Islet of Langerhans (tissue), 1 donor: ENCODE measurements at regions not wholly inside any gene's neighbourhood (a gene's known extent, or its start where the extent isn't known, plus 50 kb on each side); places are given as distances from the start of the nearest gene placed in this dataset.
"Not testable (repeated sequence)": the region's sequence is repeated elsewhere in the genome, so short reads cannot be mapped to it uniquely, and the experiment has no call there.

Experiments used
- FAIRE-seq: peaks from one replicate; lab custom pipeline; 2011; peaks lifted over from hg19 to GRCh38; lab: Jason Lieb, UNC

DNA sequence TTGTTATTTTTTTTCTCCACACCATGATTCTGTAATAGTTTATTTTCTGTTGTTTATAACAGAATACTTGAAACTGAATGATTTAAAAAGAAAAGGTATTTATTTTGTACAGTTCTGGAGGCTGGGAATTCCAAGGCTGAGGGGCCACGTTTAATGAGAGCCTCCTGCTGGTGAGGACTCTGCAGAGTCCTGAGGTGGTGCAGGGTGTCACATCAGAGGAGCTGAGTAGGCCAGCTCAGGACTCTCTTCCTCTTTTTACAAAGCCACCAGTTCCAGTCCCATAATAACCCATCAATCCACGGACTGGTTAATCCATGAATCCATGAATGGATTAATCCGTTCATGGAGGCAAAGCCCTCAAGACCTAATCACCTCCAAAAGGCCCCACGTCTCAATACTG lies 71.6 kb downstream of the TFAP2A start:
- FAIRE-seq, result no peak

DNA sequence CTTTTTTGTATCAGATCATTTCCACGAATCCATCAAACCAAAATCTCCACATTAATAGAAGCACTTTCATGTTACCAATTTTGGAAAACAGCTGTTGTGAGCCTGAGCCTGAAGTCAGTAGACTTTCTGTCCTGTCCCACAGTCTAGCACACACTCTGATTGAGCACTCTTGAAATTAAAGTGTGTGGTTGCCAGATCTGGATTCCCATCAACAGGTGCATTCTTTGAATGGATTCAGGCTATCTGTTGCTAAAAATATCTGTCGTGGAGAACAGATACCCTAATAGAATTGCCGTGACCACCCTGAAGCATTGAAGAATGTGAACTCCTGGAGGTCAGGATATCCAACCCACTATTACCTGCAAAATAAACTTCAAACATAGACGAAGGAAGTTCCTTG lies 73.3 kb downstream of the TFAP2A start:
- FAIRE-seq, result no peak

DNA sequence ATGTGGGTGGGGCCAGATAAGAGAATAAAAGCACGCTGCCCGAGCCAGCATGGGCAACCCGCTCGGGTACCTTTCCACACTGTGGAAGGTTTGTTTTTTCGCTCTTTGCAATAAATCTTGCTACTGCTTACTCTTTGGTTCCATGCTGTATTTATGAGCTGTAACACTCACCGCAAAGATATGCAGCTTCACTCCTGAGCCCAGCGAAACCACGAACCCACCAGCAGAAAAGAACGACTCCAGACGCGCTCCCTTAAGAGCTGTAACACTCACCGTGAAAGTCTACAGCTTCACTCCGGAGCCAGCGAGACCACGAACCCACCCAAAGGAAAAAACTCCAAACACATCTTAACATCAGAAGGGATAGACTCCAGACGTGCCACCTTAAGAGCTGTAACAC lies 76.7 kb downstream of the TFAP2A start:
- FAIRE-seq, result no peak

DNA sequence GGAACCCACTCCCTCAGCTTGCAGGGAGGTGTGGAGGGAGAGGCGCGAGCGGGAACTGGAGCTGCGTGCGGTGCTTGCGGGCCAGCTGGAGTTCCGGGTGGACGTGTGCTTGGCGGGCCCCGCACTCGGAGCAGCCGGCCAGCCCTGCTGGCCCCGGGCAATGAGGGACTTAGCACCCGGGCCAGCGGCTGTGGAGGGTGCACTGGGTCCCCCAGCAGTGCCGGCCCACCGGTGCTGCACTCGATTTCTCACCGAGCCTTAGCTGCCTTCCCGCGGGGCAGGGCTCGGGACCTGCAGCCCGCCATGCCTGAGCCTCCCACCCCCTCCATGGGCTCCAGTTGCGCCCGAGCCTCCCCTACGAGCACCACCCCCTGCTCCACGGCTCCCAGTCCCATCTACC lies 77.5 kb downstream of the TFAP2A start:
- not testable (repeated sequence) for FAIRE-seq

DNA sequence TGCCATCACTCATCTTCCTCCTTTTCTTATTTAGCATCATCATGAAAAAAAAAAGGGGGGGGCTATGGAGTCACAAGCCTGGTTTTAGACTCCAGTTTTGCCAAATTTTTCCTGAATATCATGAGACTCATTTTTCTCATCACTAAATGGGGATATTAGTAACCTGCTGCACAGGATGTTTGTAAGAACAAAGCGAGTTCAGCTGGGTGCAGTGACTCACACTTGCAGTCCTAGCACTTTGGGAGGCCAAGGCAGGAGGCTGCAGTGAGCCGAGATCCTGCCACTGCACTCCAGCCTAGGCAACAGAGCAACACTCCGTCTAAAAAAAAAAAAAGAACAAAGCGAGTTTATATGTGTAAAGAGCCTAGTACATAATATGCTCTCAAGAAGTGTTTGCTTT lies 82.8 kb downstream of the TFAP2A start:
- FAIRE-seq, result no peak

DNA sequence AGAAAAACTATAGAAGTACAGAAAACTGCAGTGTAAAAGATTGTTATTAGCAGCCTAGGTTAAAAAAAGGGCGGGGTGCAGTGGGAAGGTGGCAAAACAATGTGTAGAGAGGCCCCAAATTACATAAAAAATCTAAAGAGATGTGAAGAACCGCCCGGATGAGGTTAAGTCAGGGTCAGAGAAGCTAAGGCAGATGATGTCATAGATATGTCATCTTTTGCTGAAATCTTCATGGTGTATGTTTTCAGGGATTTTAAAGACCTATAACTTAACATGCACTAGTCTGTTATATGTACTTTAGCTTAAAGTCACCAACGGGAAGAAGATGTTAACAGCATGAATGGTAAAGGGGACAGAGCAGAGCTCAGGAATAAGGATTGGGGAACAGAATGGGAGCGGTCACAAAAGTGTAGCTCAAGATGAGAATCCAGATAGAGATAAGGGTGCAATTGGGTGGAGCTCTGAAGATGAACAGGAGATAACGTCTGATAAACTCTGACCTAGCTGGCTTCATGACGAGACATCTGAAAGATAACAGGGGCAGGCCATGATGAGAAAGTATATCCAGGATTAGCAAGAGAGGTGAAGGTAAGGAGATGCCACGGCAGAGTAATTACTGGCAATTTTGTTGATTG lies 83.4 kb downstream of the TFAP2A start:
- no peak for FAIRE-seq

DNA sequence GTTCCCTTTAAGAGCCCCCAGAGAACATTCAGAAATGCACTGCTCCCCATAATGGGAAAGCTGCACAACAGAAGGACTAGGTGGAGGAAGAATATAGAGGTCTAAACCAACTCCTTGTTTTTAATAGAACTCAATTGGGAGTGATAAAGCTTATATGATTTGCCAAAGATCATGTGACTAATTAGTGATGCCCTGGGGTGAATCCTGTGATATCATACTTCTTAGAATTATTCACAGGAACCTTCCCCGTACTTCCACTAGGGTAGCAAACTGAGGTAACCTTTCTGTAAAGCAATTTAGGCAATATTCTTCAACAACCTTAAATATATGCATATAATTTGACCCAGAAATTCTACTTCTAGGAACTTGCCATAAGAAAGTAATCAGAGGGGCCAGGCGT lies 84.4 kb downstream of the TFAP2A start:
- FAIRE-seq, result no peak

DNA sequence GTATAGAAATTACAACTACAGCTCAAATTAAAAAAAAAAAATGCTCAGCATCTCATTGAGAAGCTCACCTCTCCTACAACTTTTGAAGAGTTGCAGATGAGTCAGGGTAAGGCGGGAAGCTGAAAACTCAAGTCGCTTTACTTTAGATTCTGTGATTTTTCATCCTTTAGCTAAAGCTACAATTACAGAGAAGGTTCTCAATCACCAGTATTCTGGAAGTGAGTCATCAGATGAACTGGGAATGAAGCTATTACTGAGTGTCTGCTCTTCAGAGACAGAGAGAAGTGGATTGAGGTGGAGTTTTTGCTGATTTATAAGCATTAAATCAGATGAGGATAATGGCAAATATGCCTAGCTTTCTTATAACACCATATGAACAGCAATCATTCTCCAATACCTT lies 91.9 kb downstream of the TFAP2A start:
- no peak for FAIRE-seq

DNA sequence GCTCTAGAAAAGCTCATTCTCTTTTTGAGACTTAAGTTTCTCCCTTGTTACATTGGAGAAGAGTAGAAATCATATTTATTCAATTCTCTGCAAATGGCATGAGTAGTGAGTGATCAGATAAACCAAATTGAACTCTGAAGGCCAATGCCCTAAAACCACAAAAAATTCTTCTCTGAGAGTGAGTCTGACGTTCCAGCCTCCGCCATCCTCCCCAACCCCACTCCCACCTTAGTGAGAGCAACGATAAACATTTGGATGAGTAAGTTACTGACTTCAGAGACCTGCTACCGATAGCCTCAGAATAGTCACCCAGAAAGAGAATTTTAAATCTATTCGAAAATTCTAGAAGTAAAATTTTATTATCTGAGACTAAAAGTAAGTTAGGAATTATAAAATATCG lies 94.6 kb downstream of the TFAP2A start:
- no peak for FAIRE-seq

DNA sequence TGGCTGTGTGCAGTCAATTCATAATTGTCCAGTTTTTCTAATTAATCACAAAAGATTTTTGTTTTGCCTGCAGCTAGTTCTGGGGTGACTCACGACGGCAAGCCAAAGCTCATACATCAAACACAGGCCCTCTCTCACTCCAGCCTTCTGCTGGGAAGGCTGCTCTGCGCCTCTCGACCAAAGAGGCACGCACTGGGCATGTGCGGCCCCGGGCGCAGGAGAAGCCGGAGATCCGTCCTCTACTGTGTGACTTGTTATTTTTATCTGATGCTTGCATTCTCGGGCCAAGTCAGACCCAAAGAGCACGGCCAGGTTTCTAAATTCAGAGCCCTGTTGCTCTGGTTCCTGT lies 98.5 kb downstream of the TFAP2A start:
- FAIRE-seq, result no peak

DNA sequence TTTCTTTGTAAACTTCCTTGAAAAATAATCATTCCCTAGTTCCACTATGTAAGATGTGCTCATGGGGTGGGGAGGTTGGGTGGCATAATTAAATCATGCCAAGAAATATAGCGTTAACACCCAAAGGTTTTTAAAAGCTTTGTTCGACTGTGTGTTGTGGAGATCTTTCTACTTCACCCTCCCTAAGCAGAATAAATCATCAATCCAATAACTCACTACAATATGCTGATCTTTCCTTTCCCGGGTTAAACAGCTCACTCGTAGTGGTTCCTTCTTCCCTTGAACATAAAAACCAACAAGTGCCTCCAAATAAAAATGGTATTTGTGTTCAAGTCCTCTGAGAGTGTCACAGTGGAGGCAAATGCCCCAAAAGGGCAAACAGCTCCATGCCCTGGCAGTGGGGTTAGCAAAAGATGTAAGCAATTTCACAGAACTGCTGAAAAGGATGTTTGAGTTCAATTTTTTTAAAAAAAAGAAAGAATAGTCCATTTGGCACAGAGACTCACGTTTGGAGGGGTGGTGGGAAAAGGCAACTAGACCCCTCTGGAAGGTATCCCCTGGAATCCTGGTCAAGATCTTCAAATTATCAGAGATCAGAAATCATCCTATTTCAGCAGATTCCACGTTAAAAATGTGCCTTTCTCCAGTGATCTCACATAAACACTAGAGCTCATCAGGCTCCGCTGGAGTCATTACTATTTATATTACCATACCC lies 99.1 kb downstream of the TFAP2A start:
- no peak for FAIRE-seq

DNA sequence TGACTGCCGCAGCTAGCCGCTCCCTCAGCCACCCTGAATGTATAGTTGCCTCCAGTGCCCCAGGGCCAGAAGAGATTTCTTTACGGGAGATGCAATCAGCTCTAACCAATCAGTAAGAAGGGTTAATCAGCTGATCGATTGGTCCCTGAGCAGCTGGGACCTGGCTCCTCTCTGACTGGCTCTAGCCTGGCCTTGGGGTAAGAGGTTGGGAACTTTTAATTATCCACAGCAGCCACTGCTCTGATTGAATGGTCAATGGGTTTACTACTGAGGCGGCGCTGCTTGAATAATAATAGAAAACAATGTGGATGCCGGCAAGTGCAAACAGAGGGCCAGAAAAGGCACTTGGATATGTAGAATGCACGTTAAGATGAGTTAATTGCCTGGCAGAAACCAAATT lies 99.8 kb downstream of the TFAP2A start:
- FAIRE-seq, result no peak

DNA sequence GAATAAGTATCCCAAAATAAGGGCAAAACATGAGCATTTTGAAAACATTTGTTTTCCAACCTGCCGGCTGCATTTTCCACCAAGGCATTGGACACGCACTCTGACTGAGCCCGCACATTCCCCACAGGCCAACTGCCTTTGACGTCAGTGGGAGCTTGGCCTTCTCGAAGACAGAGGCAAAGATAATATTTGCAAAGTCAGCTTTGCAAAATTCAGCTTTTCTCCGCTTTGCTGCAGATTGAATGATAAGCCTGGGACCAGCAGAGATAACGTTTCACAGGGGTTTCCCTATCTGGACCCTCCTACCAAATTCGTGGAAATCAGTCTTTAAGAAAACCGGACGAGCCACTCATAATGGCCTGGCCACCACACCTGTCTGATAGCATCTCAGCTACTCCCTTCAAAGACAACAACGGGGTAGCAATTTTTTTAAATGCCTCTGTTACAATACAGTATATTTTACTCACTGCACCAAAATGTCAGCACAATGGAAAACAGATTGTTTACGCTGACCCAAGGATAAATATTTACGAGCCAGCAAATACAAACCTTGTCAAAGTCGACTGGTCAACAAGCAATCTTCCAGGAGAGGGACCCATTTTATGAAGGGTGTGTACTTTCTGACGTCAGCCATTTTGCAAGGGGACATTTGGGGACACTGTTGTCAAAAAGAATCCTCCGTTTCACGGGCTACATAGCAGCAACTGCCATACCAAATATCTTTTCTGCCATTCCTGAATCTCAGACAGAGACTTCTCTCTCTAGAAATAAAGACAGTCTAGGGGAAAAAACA lies 100.5 kb downstream of the TFAP2A start:
- FAIRE-seq, result no peak

DNA sequence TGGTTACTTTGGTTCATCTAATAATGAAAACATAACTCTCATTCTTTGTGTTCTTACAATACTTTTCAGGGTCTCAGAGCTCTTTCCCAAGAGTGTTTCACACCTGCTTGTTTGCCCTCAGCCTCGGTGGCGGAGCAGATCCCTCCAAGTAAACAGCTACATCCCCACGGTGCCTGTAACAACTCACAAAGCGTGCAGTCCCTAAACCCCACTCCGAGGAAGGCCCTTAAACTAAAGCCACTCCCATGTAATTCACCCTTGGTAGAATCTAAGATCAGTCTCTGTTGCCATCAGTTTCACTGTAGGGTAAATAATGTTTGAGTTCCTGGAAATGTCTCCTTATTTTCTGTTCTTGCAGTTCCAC lies 101.1 kb downstream of the TFAP2A start:
- FAIRE-seq, result no peak

DNA sequence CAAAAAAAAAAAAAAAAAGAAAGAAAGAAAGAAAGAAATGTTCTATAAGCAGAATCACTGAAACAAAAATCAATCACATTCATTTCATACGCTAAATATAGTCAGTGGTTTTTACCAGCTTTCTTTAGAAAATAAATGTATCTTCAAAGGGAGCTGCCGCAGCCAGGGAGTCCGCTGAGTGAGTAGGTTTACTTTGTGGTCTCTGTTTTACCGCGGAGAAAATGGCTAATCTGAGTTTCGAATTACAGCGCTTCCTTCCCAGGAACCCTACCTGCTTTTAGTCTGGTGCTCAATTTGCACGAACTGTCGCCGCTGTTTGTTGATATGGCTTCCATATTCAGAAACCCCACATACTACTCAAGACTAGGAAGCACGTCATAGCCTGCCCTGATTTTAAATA lies 102.4 kb downstream of the TFAP2A start:
- no peak for FAIRE-seq

DNA sequence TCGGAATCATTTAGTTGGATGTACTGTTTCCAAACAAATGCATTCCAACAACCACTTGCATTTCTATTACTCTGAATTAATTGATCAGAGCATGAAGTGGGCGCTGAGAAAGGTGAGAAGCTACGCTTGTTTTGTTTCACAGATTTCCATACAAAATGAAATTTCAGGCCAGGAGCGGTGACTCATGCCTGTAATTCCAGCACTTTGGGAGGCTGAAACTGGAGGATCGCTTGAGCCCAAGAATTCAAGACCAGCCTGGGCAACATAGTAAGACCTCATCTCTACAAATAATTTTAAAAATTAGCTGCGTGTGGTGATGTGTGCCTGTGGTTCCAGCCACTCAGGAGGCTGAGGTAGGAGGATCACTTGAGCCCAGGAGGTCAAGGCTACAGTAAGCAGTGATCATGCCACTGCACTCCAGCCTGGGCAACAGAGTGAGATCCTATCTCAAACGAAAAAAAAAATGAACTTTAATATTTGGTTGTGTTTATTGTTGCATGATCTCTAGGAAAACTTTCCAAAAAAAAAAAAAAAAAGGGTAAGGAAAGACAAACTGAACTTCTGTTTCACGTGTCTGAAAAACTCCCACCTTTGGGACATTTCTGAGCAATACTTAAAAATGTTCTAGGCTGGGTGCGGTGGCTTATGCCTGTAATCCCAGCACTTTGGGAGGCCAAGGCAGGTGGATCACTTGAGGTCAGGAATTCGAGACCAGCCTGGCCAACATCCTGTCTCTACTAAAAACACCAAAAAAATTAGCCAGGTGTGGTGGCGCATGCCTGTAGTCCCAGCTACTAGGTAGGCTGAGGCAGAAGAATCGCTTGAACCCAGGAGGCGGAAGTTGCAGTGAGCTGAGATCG lies 103.1 kb downstream of the TFAP2A start:
- not testable (repeated sequence) for FAIRE-seq

DNA sequence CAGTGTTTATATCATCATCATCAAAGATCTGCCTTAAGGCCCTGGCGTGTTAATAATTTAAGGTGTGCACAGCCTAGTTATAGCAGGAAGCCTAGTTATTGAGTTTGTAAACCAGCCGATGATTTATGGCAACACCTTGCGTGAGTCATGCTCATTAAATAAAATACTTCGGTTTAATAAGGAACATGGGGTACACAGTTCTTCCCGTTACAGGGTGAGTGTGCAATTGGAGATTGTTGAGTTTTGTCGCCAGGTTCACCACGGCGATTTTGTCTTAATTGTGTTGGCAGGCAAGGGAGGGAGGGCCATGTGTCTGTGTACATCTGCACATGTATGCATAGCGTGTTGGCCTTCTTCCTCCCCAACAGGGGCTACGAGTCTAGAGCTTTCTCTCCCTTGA lies 104.0 kb downstream of the TFAP2A start:
- FAIRE-seq, result no peak

DNA sequence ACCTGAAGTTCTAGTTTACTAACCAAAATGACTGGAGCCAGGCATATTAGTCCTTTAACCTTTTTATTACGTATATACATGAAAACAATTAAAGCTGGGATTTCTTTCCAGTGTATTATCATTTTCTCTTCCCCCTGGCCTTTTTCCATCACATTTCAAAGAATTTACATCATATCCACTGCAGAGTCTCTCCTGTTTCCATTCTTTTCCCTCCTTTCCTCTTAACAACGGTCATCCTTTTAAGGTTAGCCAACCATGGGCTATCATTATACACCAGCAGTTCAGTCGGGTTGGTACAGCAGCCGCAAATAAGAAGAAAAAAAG lies 104.6 kb downstream of the TFAP2A start:
- no peak for FAIRE-seq

DNA sequence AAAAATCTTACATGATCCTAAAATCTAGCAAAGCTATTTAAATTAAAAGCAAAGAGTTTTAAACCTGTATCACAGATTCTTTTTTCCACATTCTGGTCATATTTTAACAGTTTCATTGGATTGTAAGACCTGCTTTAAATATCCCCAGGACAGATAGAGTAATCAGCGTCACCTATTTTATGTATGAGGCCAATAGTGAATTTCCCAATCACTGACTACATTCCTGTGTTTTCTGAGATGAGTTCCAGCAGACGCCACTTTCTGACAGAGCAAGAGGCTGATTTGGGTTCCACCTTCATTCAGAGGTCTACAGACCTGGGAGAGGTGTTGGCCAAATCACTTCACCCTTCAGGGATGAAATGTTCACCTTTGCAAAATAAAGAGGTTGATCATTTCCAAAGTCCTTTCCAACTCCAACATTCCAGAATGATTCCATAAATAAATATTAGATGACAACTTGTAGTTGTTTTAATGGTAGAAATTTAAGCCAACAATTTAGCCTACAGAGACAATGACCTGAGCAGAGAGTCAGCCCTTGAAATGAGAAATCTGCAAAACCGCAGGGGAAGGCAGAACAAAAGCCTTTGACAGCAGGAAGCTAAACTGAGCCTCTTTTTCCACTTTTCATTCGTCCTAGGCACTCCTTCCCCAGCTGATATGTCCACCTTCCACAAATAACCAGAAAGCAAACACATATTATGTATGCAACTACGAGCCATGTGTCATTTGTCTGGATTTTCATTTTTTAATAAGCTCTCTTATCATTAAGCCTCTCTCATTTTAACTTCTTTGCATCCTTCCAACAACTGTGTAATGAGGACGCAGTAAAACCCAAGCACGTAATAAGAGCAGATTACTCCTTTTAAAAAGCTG lies 105.2 kb downstream of the TFAP2A start:
- FAIRE-seq, result no peak

DNA sequence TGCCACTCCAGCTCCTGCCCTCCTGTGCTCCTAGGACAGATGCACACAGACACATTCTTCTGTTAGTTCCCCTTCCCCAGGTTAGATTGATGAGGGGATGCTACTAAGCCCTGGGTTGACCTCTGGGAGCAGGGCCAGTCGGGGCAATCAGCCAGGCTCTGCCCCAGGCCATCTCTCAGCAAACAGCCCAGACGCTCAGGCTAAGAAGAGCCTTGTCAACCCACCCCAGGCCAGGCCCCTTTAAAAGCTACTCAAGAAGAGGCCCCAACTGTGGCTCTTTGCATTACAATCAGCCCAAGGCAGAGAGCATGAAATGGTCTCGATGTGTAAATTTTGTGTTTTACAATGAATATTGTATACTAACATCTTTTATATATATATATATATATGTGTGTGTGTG lies 107.4 kb downstream of the TFAP2A start:
- no peak for FAIRE-seq

DNA sequence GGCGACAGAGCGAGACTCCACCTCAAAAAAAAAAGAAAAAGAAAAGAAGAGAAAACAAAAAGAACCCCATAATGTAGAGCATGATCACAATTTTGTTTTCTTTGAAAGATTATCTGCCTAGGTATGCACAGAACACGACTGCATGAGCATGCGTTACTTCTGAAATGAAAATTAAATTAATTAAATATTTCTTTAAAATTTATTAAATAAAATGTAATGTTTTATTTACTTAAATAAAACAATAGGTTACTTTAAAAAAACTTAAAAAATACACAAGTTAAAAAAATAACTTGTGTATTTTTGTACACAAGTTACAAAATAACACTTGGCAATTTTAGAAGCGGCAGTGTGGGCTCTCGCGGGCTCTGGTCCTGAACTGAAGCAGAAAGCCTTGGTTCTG lies 107.8 kb downstream of the TFAP2A start:
- FAIRE-seq, result no peak
